OCI-LY3 (cell line): ENCODE measurements at regions not wholly inside any gene's neighbourhood (a gene's known extent, or its start where the extent isn't known, plus 50 kb on each side); places are given as distances from the start of the nearest gene placed in this dataset.

Experiments used
- H2AFZ ChIP-seq: fragments of 200-600, 300-600 bp; shearing (Covaris generic); 2 replicates; pipeline ENCODE4 v1.6.0; 2014; ENCODE audit warnings: antibody characterized with exemption, low read depth, low read length
- H3K27ac ChIP-seq: fragments of 200-600, 300-600 bp; sonication (generic); 2 replicates; pipeline ENCODE4 v1.5.1; 2014; ENCODE audit warnings: mild to moderate bottlenecking, low read length, moderate library complexity, mixed read lengths
- H3K27me3 ChIP-seq: fragments of 200-600, 300-600 bp; sonication (generic); 2 replicates; pipeline ENCODE4 v1.6.1; 2014; ENCODE audit warnings: low read depth, low read length, mixed read lengths
- H3K36me3 ChIP-seq: fragments of 200-600, 300-600 bp; sonication (generic); replicated peaks from 2 replicates; pipeline ENCODE3; 2014; ENCODE audit warnings: low read depth, low read length, mixed read lengths
- H3K4me1 ChIP-seq: fragments of 300-600, 200-600 bp; sonication (generic); 2 replicates; pipeline ENCODE4 v1.6.1; 2014; ENCODE audit warnings: low read length, mixed read lengths
- H3K4me2 ChIP-seq: fragments of 200-600, 300-600 bp; sonication (generic); 2 replicates; pipeline ENCODE4 v1.6.1; 2014; ENCODE audit warnings: low read length, mixed read lengths
- H3K4me3 ChIP-seq: fragments of 300-600, 200-600 bp; sonication (generic); 2 replicates; pipeline ENCODE4 v1.5.1; 2014; ENCODE audit warnings: antibody characterized with exemption, mild to moderate bottlenecking, low read length, moderate library complexity
- H3K79me2 ChIP-seq: fragments of 300-600, 200-600 bp; shearing (Covaris generic); 2 replicates; pipeline ENCODE4 v1.6.1; 2014; ENCODE audit warnings: mild to moderate bottlenecking, low read length, mixed read lengths
- H3K9ac ChIP-seq: fragments of 300-600, 200-600 bp; shearing (Covaris generic); 2 replicates; pipeline ENCODE4 v1.6.0; 2014; ENCODE audit warnings: mild to moderate bottlenecking, low read length, moderate library complexity
- H3K9me3 ChIP-seq: fragments of 200-600, 300-600 bp; shearing (Covaris generic); 2 replicates; pipeline ENCODE4 v1.6.1; 2014; ENCODE audit warnings: low read length, mixed read lengths; ENCODE audit not compliant: insufficient read depth
- H4K20me1 ChIP-seq: fragments of 200-600, 300-600 bp; sonication (generic); 2 replicates; pipeline ENCODE4 v1.6.1; 2016; ENCODE audit warnings: low read length, mixed read lengths; ENCODE audit not compliant: insufficient read depth
- EZH2phosphoT487 ChIP-seq: fragments of 200-600 bp; shearing (Covaris generic); IDR thresholded peaks from 2 replicates; pipeline ENCODE4 v1.6.1; 2018; ENCODE audit warnings: antibody characterized with exemption, mixed run types, low read depth
- TF ChIP-seq, protein P1 (sequence below): fragments of 200-600, 300-600 bp; sonication (generic); IDR thresholded peaks from 2 replicates; pipeline ENCODE4 v1.5.1; 2014; ENCODE audit warnings: antibody characterized with exemption, low read length, low read depth

DNA sequence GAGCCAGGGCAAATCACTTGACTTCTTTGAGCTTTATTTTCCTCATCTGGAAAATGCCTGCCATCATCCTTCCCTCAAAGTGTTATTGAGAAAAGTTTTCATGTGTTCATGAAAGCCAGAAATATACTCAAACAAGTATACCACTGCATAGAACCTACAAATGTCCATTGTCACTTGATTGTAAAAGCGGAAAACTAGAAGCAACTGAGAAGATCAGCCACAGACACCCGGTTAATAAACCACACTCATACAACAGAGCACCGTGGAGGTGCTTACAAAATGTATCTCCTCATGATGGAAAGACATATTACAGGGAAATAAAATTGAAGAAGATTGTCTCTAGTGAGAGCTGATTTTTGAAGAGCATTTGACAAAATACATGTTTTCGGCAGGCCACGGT is 117.2 kb upstream of the MSX2 start:
- Histone ChIP-seq H3K4me3 (no peak overlapping the region), H2AFZ (no peak overlapping the region), H3K27ac (no peak overlapping the region), H3K4me2 (no peak overlapping the region), H3K9me3 (no peaks in the 10 kb centered on the region), H3K36me3 (no peaks in the 10 kb centered on the region), H3K4me1 (peaks cover 7% of the 10 kb centered on the region), H3K9ac (no peak overlapping the region), H4K20me1 (no peaks in the 10 kb centered on the region), H3K27me3 (no peaks in the 10 kb centered on the region), H3K79me2 (no peaks in the 10 kb centered on the region)
- TF ChIP-seq, protein P1, sequence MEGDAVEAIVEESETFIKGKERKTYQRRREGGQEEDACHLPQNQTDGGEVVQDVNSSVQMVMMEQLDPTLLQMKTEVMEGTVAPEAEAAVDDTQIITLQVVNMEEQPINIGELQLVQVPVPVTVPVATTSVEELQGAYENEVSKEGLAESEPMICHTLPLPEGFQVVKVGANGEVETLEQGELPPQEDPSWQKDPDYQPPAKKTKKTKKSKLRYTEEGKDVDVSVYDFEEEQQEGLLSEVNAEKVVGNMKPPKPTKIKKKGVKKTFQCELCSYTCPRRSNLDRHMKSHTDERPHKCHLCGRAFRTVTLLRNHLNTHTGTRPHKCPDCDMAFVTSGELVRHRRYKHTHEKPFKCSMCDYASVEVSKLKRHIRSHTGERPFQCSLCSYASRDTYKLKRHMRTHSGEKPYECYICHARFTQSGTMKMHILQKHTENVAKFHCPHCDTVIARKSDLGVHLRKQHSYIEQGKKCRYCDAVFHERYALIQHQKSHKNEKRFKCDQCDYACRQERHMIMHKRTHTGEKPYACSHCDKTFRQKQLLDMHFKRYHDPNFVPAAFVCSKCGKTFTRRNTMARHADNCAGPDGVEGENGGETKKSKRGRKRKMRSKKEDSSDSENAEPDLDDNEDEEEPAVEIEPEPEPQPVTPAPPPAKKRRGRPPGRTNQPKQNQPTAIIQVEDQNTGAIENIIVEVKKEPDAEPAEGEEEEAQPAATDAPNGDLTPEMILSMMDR, result no peak
- TF ChIP-seq EZH2phosphoT487, result no peak

DNA sequence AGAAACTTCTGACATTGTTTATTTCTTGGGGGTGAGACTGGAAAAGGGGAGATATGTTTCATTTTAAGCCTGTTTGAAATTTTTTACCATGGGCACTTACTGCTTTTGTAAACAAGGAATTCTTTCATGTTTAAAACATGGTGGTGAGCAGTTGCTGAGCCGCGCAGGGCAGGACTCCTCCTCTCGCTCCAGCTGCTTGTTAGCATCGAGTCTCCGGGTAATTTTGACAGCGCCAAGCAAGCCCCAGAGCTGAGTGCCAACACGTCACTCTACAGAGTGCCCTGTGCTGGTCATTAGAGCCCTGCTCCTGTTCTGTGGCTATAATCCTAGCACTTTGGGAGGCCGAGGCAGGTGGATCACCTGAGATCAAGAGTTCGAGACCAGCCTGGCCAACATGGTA is 116.5 kb upstream of the MSX2 start:
- Histone ChIP-seq H3K27ac (no peak overlapping the region), H3K4me1 (peaks cover 7% of the 10 kb centered on the region), H4K20me1 (no peaks in the 10 kb centered on the region), H3K79me2 (no peaks in the 10 kb centered on the region), H3K9ac (no peak overlapping the region), H3K9me3 (no peaks in the 10 kb centered on the region), H3K4me2 (no peak overlapping the region), H3K27me3 (0 out of 2 replicates have a peak, but pooled peaks cover 5% of the 10 kb centered on the region), H3K4me3 (no peak overlapping the region), H3K36me3 (no peaks in the 10 kb centered on the region), H2AFZ (no peak overlapping the region)
- TF ChIP-seq EZH2phosphoT487, result no peak
- TF ChIP-seq, protein P1, result no peak

DNA sequence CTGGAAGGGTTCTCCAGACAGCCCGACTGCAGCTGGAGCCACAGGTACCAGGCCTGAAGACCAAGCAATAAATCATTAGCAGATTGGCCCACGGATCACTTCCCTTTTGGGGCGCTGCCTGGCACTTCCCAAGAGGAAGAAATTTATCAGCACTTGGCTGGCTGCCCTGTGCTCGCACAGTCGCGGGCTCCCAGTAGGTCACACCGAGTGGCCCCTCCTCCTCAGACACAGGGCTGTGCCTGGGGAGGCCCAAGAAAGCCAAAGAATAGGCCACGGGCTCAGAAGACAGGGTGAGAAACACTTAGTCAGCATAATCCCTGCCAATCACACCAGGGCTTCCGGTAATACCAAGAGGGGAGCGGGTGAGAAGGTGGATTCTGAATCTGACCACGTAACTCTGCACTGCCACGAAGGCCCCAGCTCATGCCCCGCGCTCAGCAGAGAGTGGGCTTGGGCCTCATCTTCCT is 115.7 kb upstream of the MSX2 start:
- H4K20me1 ChIP-seq, result no peaks in the 10 kb centered on the region
- H3K27me3 ChIP-seq, result 0 out of 2 replicates have a peak, but pooled peaks cover 5% of the 10 kb centered on the region
- H3K9me3 ChIP-seq, result no peaks in the 10 kb centered on the region
- no peak overlapping the region for H3K4me3 ChIP-seq
- TF ChIP-seq, protein P1, result no peak
- no peak for TF ChIP-seq EZH2phosphoT487
- H3K4me2 ChIP-seq, result peak overlapping the region; percentile 37
- H3K27ac ChIP-seq, result no peak overlapping the region
- H2AFZ ChIP-seq, result 0 out of 2 replicates have a peak overlapping the region, but pooled peaks have one; percentile 70
- no peaks in the 10 kb centered on the region for H3K36me3 ChIP-seq
- H3K4me1 ChIP-seq, result peaks cover 7% of the 10 kb centered on the region
- H3K79me2 ChIP-seq, result no peaks in the 10 kb centered on the region
- H3K9ac ChIP-seq, result no peak overlapping the region

DNA sequence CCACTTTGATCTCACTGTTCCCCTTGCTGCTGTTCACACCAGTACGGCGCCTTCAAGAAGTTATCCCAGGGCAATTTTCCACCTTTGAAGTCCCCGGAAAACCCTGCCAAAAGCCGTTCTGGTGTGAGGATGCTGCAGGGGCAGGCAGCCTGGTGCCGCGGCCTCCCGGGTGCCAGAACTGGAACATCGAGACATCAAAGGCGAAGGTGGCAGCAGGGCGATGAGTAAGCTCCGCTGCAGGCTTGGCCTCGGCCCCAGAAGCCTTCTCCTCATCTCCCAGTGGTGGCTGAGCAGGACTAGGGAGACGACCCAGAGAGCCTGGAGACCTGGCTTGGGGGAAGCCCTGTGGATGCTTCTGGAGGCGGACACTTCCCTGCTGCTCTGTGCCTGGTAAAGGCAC is 115.3 kb upstream of the MSX2 start:
- H4K20me1 ChIP-seq, result no peaks in the 10 kb centered on the region
- no peak overlapping the region for H3K4me3 ChIP-seq

More for the DNA sequence above, 115.3 kb upstream of the MSX2 start:
- TF ChIP-seq EZH2phosphoT487, result no peak
- TF ChIP-seq, protein P1, result no peak
- Histone ChIP-seq H3K9ac (no peak overlapping the region), H3K79me2 (no peaks in the 10 kb centered on the region), H3K4me2 (no peak overlapping the region; the same call in 1 of the 2 replicates), H3K9me3 (no peaks in the 10 kb centered on the region), H3K36me3 (no peaks in the 10 kb centered on the region), H3K27ac (no peak overlapping the region), H3K27me3 (0 out of 2 replicates have a peak, but pooled peaks cover 5% of the 10 kb centered on the region), H3K4me1 (peaks cover 7% of the 10 kb centered on the region), H2AFZ (no peak overlapping the region)
